Stimulated activated effector memory CD8-positive, alpha-beta T cell treated with anti-CD3 and anti-CD28 coated beads, Interleukin-12 subunit alpha, Interleukin-12 subunit beta, amount 100 ng/mL, for 72 hours (primary cell): ENCODE measurements at regions not wholly inside any gene's neighbourhood (a gene's known extent, or its start where the extent isn't known, plus 50 kb on each side); places are given as distances from the start of the nearest gene placed in this dataset.
"Not testable (repeated sequence)": the region's sequence is repeated elsewhere in the genome, so short reads cannot be mapped to it uniquely, and the experiment has no call there.

Experiments
- ATAC-seq: fragments of 150-1000 bp; cut with Tn5 transposase; 2 replicates; pipeline ENCODE4 v1.10.0; 2021
- DNase-seq, 2 donors: peaks; one replicate each; pipeline ENCODE4 v3.0.0; 2021 to 2022; ENCODE audit warnings: low spot score in 2 of 2
- H3K27ac Mint-ChIP-seq: one replicate; pipeline ENCODE4 v1.8.0; 2022; ENCODE audit warnings: mild to moderate bottlenecking, mixed read lengths
- H3K36me3 Mint-ChIP-seq: one replicate; pipeline ENCODE4 v1.8.0; 2022; ENCODE audit warnings: mild to moderate bottlenecking, mixed read lengths
- H3K4me1 Mint-ChIP-seq: one replicate; pipeline ENCODE4 v1.8.0; 2022; ENCODE audit warnings: mixed read lengths
- H3K4me3 Mint-ChIP-seq: one replicate; pipeline ENCODE4 v1.8.0; 2022; ENCODE audit warnings: mild to moderate bottlenecking, mixed read lengths
- H3K9me3 Mint-ChIP-seq: one replicate; pipeline ENCODE4 v1.8.0; 2022; ENCODE audit warnings: mixed read lengths

DNA sequence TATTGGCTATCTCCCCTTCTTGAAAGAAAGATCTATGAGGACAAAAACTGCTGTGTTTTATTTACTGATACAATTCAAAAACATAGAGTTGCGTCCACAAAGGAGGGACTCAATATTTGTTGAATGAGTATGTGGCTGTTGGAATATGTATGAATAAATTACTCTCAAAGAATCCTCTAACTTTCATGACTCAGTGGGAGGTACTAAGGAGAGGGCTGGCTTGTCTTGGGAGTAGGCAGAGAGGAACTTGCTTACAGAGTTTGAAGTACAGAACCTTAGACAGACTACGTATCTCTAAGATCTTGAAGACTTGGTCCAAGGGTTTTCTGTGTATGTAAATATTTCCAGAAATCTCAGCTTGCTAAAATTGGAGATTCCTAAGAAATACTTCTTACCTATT, 504.0 kb upstream of the PTCHD4 start:
- peaks cover 21% of the 10 kb centered on the region for H3K9me3 Mint-ChIP-seq
- H3K36me3 Mint-ChIP-seq: no peaks in the 10 kb centered on the region
- no peak overlapping the region for H3K4me3 Mint-ChIP-seq
- no peak overlapping the region for H3K27ac Mint-ChIP-seq
- no peaks in the 10 kb centered on the region for H3K4me1 Mint-ChIP-seq
- no peak for DNase-seq
- ATAC-seq: no peak

- no peaks in the 10 kb centered on the region for H3K36me3 Mint-ChIP-seq
- peaks cover 24% of the 10 kb centered on the region for H3K9me3 Mint-ChIP-seq
- H3K4me3 Mint-ChIP-seq: no peak overlapping the region
- no peak for ATAC-seq
- no peak for DNase-seq
- H3K4me1 Mint-ChIP-seq: no peaks in the 10 kb centered on the region
- no peak overlapping the region for H3K27ac Mint-ChIP-seq
Measured at GRCh38 chr6:48614326-48614725, 503.3 kb upstream of the PTCHD4 start.

DNA sequence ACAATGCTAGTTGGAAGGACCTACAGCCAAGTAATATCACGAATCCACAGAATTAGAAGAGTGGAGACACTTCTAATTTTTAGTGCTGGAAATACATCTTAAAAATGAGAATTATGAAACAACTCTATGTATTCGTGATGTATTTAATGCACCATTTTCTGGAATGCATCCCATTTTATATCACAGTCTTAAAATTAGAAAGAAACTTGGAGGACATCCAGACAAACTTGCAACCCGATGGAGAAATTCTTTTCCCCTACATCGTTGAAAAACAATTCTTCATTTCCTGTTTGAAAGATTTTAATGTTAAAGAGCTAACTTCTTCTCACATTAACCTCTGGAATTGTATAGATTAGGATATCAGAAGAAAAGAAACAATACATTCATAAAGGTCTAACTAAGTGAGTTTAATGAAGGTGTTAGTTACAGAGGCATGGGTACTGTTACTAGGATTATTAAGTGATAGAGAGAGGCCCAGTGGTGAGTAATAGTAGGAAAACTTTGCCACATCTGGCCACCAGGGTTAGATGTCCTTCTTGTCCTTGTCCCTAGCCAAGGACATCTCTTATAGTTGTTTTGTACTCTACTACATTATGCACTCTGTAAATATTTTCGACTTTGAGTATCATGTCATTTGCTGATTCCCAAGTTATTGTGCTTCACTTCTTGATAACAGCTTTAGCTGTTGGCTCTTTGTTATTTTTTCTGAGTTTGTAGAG, 502.4 kb upstream of the PTCHD4 start:
- DNase-seq (no peak), ATAC-seq (no peak)
- peaks cover 26% of the 10 kb centered on the region for H3K9me3 Mint-ChIP-seq
- no peak overlapping the region for H3K27ac Mint-ChIP-seq
- H3K4me3 Mint-ChIP-seq: no peak overlapping the region
- H3K4me1 Mint-ChIP-seq: no peaks in the 10 kb centered on the region
- no peaks in the 10 kb centered on the region for H3K36me3 Mint-ChIP-seq

- no peaks in the 10 kb centered on the region for H3K4me1 Mint-ChIP-seq
- H3K4me3 Mint-ChIP-seq: no peak overlapping the region
- H3K9me3 Mint-ChIP-seq: peaks cover 24% of the 10 kb centered on the region
- DNase-seq (no peak), ATAC-seq (no peak)
- H3K27ac Mint-ChIP-seq: no peak overlapping the region
- no peaks in the 10 kb centered on the region for H3K36me3 Mint-ChIP-seq
Measured at GRCh38 chr6:48611332-48611731, 500.3 kb upstream of the PTCHD4 start.

DNA sequence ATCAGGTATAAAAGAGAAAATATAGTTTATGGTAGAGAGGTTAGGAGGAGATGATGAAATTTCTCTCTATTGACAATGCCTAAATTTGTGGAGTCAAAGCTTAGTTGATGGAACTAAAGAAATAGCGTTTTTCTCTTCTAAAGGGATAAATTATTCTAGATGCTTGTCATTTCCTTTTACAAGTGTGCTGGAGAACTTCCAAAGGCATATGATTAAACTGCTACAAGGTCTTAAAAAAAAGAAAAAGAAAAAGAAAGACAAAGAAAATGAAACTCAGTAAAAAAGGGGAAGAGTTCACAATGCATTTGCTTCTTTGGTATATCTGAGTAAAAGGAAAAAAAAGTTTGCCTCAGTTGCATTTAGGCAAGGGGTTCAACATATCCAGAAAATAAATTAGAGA, 499.8 kb upstream of the PTCHD4 start:
- no peak for DNase-seq
- Mint-ChIP-seq H3K9me3 (peaks cover 22% of the 10 kb centered on the region), H3K4me3 (no peak overlapping the region), H3K36me3 (no peaks in the 10 kb centered on the region), H3K27ac (no peak overlapping the region), H3K4me1 (no peaks in the 10 kb centered on the region)
- no peak for ATAC-seq

DNA sequence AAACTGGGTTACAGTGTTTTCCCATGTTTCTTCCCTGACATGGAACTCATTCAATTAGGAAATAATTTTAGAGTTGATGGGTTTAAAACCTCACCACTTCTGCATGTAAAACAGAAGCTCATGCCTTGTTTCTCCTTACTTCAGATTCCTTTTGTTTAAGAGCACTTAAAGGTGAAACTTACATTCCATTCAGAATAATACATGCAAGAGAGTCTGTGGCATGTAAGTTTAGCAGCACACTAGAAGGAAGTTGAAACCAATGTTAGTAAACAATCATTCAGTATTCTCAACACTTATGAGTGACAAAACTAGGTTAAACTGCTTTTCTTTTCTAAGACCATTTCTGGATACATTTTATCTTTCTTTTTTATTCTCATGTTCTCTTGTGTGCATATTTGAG, 495.6 kb upstream of the PTCHD4 start:
- no peak overlapping the region for H3K4me3 Mint-ChIP-seq

DNA sequence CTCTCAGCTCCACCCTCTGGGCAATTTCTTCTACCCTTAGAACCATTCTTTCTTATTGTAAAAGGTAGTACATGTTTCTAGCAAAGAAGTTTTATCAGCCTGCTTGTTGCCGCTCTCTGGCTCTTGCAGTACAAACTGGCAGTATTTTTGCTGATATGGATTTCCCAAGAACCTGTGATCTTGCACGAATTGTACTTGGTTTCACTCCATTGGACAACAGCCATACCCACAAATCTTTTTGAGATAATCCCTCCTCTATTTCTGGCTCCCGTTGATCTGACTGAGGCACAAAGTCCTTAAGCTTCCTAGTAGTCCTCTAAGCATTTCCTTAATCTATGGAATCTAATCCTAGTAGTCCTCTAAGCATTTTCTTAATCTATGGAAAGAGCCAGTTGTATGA, 487.0 kb upstream of the PTCHD4 start:
- Mint-ChIP-seq H3K4me3 (no peak overlapping the region), H3K27ac (no peak overlapping the region), H3K9me3 (peaks cover 18% of the 10 kb centered on the region), H3K4me1 (no peaks in the 10 kb centered on the region), H3K36me3 (no peaks in the 10 kb centered on the region)
- DNase-seq: no peak
- no peak for ATAC-seq

More for the DNA sequence above, 495.6 kb upstream of the PTCHD4 start:
- no peak for DNase-seq
- ATAC-seq: no peak
- Mint-ChIP-seq H3K36me3 (no peaks in the 10 kb centered on the region), H3K9me3 (peaks cover 13% of the 10 kb centered on the region), H3K4me1 (no peaks in the 10 kb centered on the region), H3K27ac (no peak overlapping the region)

DNA sequence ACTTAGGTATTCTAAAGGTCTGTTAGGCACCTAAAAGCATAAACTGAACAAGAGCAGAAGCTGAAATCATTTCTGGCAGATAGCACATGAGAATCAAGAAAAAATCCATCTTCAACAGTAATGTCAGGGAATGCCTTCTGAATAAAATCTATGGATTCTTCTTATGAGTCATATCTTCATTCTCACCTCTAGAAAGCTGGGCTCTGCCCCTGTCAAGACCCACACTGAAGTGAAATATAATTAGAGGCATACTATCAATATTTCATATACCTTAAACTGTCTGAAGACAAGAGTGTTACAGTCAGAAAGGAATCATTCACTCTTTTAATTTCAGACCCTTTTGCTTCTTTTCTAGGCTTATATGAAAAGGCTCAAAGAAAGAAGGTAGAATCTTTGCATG, 485.8 kb upstream of the PTCHD4 start:
- no peaks in the 10 kb centered on the region for H3K36me3 Mint-ChIP-seq
- no peak overlapping the region for H3K27ac Mint-ChIP-seq
- no peak for ATAC-seq
- H3K4me1 Mint-ChIP-seq: no peaks in the 10 kb centered on the region
- DNase-seq: no peak
- H3K4me3 Mint-ChIP-seq: no peak overlapping the region
- peaks cover 14% of the 10 kb centered on the region for H3K9me3 Mint-ChIP-seq

GRCh38 chr6:48591158-48591557, 480.2 kb upstream of the PTCHD4 start:
- not testable (repeated sequence) for H3K27ac Mint-ChIP-seq, DNase-seq, H3K36me3 Mint-ChIP-seq, ATAC-seq, H3K4me1 Mint-ChIP-seq, H3K4me3 Mint-ChIP-seq
- peaks cover 15% of the 10 kb centered on the region for H3K9me3 Mint-ChIP-seq

DNA sequence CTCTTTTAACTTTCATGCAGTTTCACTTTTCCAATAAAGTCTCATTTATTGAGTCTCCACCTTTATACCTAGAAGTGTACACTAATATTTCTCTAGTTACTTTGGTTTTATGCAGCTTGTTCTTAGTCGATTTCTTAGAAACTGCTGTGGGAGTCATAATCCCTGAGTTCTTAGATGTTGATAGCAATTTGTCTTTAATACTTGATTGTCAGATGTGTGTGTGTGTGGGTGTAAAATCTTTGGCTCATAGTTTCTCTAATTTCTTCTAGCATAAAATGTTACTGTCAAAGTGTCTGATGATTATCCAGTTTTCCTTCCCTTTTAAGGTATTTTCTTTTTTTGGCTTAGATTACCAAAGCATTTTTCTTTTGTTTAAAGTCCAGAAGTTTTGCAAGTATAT, 473.8 kb upstream of the PTCHD4 start:
- ATAC-seq (no peak), DNase-seq (no peak)
- Mint-ChIP-seq H3K4me1 (no peaks in the 10 kb centered on the region), H3K4me3 (no peak overlapping the region), H3K9me3 (peaks cover 14% of the 10 kb centered on the region), H3K36me3 (no peaks in the 10 kb centered on the region), H3K27ac (no peak overlapping the region)

DNA sequence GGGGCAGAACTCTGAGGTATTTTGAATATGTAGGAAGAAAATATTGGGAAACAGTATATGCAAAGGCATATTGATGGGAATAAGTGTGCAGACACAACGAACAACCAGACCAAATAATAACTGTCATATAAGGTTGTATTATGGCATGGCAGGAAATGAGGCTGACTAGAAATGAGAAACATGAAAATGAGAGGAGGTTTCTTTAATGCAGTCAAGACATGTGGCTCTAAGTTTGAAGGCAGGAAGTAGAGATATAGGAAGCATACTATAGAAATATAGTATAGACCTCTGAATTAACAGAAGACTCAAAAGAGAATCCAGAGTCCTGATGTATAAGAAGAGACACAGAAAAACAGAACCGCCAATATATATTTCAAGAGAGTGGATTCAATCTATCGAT, 459.7 kb upstream of the PTCHD4 start:
- Mint-ChIP-seq H3K9me3 (peaks cover 17% of the 10 kb centered on the region), H3K4me1 (no peaks in the 10 kb centered on the region), H3K4me3 (no peak overlapping the region), H3K27ac (no peak overlapping the region), H3K36me3 (no peaks in the 10 kb centered on the region)
- ATAC-seq (no peak), DNase-seq (no peak)

GRCh38 chr6:48568856-48569255, 457.9 kb upstream of the PTCHD4 start:
- H3K36me3 Mint-ChIP-seq: no peaks in the 10 kb centered on the region
- H3K27ac Mint-ChIP-seq: no peak overlapping the region
- no peak for ATAC-seq

DNA sequence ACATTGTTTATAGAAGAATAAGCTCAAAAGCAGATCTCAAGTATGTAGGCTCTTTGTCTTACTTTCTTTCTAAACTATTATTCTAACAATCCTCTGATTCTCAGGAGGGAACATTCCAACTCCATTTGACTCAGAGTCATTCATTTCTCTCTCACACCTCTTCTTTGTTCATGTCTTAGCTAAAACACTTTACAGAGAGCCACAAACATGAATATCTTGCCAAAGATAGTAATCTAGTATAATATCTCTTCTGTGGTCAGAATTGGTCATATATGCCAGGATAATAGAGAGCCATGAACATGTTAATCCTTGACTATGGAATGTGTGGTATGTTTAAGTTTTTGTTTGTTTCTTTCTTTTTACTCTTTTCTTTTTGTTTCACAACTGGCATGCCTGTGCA, 456.0 kb upstream of the PTCHD4 start:
- DNase-seq (no peak), ATAC-seq (no peak)
- no peaks in the 10 kb centered on the region for H3K36me3 Mint-ChIP-seq
- H3K9me3 Mint-ChIP-seq: peaks cover 14% of the 10 kb centered on the region
- H3K4me3 Mint-ChIP-seq: no peak overlapping the region
- H3K4me1 Mint-ChIP-seq: no peaks in the 10 kb centered on the region
- H3K27ac Mint-ChIP-seq: no peak overlapping the region

More at GRCh38 chr6:48568856-48569255, 457.9 kb upstream of the PTCHD4 start:
- no peak for DNase-seq
- Mint-ChIP-seq H3K9me3 (peaks cover 17% of the 10 kb centered on the region), H3K4me1 (no peaks in the 10 kb centered on the region), H3K4me3 (no peak overlapping the region)

DNA sequence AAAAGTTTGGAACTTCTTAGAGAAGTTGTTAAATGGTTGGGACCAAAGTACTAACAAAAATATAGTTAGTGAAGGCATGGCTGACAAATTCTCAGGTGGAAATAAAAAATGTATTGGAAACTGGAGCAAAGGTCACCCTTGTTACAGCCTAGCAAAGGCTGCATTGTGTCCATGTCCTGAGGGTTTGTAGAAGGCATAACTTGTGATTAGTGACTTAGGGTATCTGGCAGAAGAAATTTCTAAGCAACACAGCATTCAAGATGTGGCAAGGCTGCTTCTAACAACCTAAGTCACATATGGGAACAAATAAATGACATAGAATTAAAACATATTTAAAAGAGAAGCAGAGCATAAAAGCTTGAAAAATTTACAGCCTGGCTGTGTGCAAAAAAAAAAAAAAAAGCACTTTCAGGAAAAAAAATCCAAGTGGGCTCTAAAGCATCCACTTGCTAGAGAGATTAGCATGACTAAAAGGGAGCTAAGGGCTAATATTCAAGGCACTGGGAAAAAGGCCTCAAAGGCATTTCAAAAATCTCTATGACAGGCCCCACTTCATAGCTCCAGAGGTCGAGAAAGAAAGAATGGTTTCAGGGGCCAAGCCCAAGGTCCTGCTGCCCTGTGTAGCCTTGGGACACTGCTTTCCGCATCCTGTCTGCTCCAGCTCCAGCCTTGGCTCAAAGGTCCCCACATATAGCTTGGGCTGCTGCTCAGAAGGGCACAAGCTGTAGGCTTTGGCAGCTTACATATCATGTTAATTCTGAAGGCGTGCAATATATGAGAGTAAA, 453.2 kb upstream of the PTCHD4 start:
- Mint-ChIP-seq H3K9me3 (peaks cover 10% of the 10 kb centered on the region), H3K4me3 (no peak overlapping the region), H3K27ac (no peak overlapping the region), H3K4me1 (no peaks in the 10 kb centered on the region), H3K36me3 (no peaks in the 10 kb centered on the region)
- DNase-seq: no peak
- no peak for ATAC-seq

DNA sequence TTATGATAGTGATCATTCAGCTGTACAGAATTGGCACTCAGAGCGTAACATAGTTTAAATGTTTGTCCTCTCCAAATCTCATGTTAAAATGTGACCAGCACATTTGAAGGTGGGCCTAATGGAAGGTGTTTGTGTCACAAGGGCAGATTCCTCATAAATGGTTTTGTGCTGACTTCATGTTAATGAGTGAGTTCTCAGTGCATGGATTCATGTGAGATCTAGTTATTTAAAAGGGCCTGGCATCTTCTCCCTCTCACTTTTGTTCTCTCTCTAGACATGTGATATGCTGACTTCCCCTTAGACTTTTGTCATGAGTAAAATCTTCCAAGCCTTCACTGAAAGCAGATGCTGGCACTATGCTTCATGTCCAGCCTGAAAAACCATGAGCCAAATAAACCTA, 452.4 kb upstream of the PTCHD4 start:
- H3K36me3 Mint-ChIP-seq: no peaks in the 10 kb centered on the region
- no peak for ATAC-seq
- H3K4me1 Mint-ChIP-seq: no peaks in the 10 kb centered on the region
- DNase-seq: no peak
- no peak overlapping the region for H3K4me3 Mint-ChIP-seq
- H3K9me3 Mint-ChIP-seq: peaks cover 6% of the 10 kb centered on the region
- H3K27ac Mint-ChIP-seq: no peak overlapping the region

DNA sequence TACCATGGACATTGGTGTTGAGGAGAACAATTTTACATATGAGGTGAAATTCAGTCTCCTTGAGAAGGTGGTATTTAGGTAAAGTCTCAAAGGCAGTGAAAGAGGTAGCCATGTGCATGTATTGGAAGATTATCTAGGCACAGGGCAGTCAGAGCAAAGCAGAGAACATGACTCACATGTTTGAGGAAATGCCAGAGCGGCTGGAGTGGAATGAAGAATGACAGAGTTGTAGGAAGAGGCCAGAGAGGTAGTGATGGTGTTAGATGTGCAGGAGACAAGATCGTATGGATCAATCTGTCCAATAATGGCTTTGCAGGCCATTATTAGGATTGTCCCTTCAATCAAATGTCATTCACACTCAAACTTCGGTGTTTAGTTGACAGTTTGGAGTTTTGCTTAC, 449.4 kb upstream of the PTCHD4 start:
- Mint-ChIP-seq H3K27ac (no peak overlapping the region), H3K36me3 (no peaks in the 10 kb centered on the region), H3K9me3 (peaks cover 8% of the 10 kb centered on the region), H3K4me1 (no peaks in the 10 kb centered on the region), H3K4me3 (no peak overlapping the region)
- DNase-seq (no peak), ATAC-seq (no peak)
